Progenitor cell of endocrine pancreas (in vitro differentiated cells): ENCODE measurements at regions not wholly inside any gene's neighbourhood (a gene's known extent, or its start where the extent isn't known, plus 50 kb on each side); places are given as distances from the start of the nearest gene placed in this dataset.

ENCODE experiments used
- DNase-seq: peaks from one replicate; pipeline ENCODE4 v3.0.0; 2021; ENCODE audit warnings: low spot score; ENCODE audit not compliant: unreplicated experiment
- H3K27ac Mint-ChIP-seq: 2 replicates; pipeline ENCODE4 v1.8.0; 2021; ENCODE audit warnings: mild to moderate bottlenecking, moderate library complexity, mixed read lengths
- H3K27me3 Mint-ChIP-seq: 2 replicates; pipeline ENCODE4 v1.8.0; 2021; ENCODE audit warnings: mixed read lengths
- H3K36me3 Mint-ChIP-seq: 2 replicates; pipeline ENCODE4 v1.8.0; 2022; ENCODE audit warnings: mixed read lengths; ENCODE audit not compliant: insufficient read depth
- H3K4me1 Mint-ChIP-seq: 2 replicates; pipeline ENCODE4 v1.8.0; 2021; ENCODE audit warnings: low read depth, mixed read lengths
- H3K4me3 Mint-ChIP-seq: 2 replicates; pipeline ENCODE4 v1.8.0; 2021; ENCODE audit warnings: low read depth, mild to moderate bottlenecking, moderate library complexity, mixed read lengths
- H3K9me3 Mint-ChIP-seq: 2 replicates; pipeline ENCODE4 v1.8.0; 2021; ENCODE audit warnings: low read depth, mixed read lengths
- CTCF ChIP-seq: fragments of 200-600 bp; sonication (generic); IDR thresholded peaks from one replicate; pipeline ENCODE4 v1.5.0; 2021; ENCODE audit warnings: antibody characterized with exemption, mild to moderate bottlenecking; ENCODE audit not compliant: unreplicated experiment

DNA sequence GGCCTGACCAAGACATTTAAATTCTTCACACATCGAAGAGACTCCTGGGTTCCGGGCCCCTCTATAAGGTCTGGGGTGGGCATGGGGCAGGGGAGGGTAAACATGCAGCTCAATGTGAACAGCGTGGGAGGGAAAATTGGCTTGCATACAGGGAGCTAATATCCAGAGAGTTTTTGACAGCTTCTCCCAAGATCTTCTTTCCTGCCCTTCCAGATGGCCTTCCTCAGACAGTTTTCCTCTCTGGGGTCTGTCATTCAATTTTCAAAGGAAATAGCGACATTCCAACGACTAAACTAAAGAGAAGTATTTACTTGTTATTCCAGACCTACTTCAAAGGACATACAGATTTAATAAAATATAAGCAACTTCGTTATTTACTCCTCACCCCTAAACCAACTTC, 1030.6 kb downstream of the MCTP2 start:
- H3K4me3 Mint-ChIP-seq = no peak overlapping the region
- H3K27me3 Mint-ChIP-seq = peaks cover 9% of the 10 kb centered on the region
- H3K27ac Mint-ChIP-seq = no peak overlapping the region
- no peaks in the 10 kb centered on the region for H3K9me3 Mint-ChIP-seq
- H3K4me1 Mint-ChIP-seq = peaks cover 15% of the 10 kb centered on the region
- TF ChIP-seq CTCF = no peak
- no peaks in the 10 kb centered on the region for H3K36me3 Mint-ChIP-seq
- no peak for DNase-seq

GRCh38 chr15:95262866-95263564, 1031.7 kb downstream of the MCTP2 start:
- Mint-ChIP-seq H3K9me3 (no peaks in the 10 kb centered on the region), H3K27me3 (peaks cover 14% of the 10 kb centered on the region), H3K27ac (no peak overlapping the region), H3K4me1 (peaks cover 15% of the 10 kb centered on the region), H3K36me3 (no peaks in the 10 kb centered on the region), H3K4me3 (no peak overlapping the region)
- no peak for DNase-seq
- no peak for TF ChIP-seq CTCF

DNA sequence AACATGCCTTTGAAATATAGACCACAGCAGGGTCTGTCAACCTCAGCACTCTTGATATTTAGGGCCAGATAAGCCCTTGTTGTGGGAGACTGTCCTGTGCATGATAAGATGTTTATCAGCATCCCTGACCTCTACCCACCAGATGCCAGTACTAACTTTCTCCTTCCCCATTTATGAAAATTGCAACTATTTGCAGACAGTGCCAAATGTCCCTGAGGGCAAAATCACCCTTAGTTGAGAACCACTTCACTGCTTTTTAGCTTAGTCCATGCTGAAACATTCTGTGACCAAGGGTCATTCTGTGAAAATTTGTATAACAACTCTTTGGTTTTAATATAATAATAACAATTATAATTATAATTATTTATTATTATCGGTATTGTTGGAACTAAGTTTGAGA, 1032.4 kb downstream of the MCTP2 start:
- H3K36me3 Mint-ChIP-seq = no peaks in the 10 kb centered on the region
- peaks cover 15% of the 10 kb centered on the region for H3K4me1 Mint-ChIP-seq
- no peak for TF ChIP-seq CTCF
- no peak overlapping the region for H3K27ac Mint-ChIP-seq
- no peaks in the 10 kb centered on the region for H3K9me3 Mint-ChIP-seq
- no peak for DNase-seq
- H3K27me3 Mint-ChIP-seq = peaks cover 14% of the 10 kb centered on the region
- H3K4me3 Mint-ChIP-seq = no peak overlapping the region

GRCh38 chr15:95265419-95265997, 1034.1 kb downstream of the MCTP2 start:
- Mint-ChIP-seq H3K27me3 (peaks cover 14% of the 10 kb centered on the region), H3K36me3 (no peaks in the 10 kb centered on the region), H3K27ac (no peak overlapping the region), H3K9me3 (no peaks in the 10 kb centered on the region), H3K4me3 (no peak overlapping the region), H3K4me1 (peaks cover 2% of the 10 kb centered on the region)
- no peak for DNase-seq
- no peak for TF ChIP-seq CTCF

GRCh38 chr15:95266451-95267061, 1035.2 kb downstream of the MCTP2 start:
- H3K36me3 Mint-ChIP-seq = no peaks in the 10 kb centered on the region
- H3K27me3 Mint-ChIP-seq = peaks cover 14% of the 10 kb centered on the region
- no peaks in the 10 kb centered on the region for H3K9me3 Mint-ChIP-seq
- TF ChIP-seq CTCF = no peak
- DNase-seq = no peak
- H3K4me3 Mint-ChIP-seq = no peak overlapping the region
- H3K27ac Mint-ChIP-seq = no peak overlapping the region
- H3K4me1 Mint-ChIP-seq = peaks cover 2% of the 10 kb centered on the region
